ENCODE measurements at regions not wholly inside any gene's neighbourhood (a gene's known extent, or its start where the extent isn't known, plus 50 kb on each side); places are given as distances from the start of the nearest gene placed in this dataset.

- no peak overlapping the region for H3K27ac Mint-ChIP-seq
- H3K9me3 Mint-ChIP-seq (ENCODE audit: low read depth), result no peaks in the 10 kb centered on the region
- TF ChIP-seq, protein P1, sequence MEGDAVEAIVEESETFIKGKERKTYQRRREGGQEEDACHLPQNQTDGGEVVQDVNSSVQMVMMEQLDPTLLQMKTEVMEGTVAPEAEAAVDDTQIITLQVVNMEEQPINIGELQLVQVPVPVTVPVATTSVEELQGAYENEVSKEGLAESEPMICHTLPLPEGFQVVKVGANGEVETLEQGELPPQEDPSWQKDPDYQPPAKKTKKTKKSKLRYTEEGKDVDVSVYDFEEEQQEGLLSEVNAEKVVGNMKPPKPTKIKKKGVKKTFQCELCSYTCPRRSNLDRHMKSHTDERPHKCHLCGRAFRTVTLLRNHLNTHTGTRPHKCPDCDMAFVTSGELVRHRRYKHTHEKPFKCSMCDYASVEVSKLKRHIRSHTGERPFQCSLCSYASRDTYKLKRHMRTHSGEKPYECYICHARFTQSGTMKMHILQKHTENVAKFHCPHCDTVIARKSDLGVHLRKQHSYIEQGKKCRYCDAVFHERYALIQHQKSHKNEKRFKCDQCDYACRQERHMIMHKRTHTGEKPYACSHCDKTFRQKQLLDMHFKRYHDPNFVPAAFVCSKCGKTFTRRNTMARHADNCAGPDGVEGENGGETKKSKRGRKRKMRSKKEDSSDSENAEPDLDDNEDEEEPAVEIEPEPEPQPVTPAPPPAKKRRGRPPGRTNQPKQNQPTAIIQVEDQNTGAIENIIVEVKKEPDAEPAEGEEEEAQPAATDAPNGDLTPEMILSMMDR (IDR thresholded peaks at IDR 0.05; ENCODE audit: unreplicated experiment), result no peak
- H3K4me3 Mint-ChIP-seq (ENCODE audit: low read depth), result no peak overlapping the region
- H3K36me3 Mint-ChIP-seq (ENCODE audit: insufficient read depth), result no peaks in the 10 kb centered on the region
- no peaks in the 10 kb centered on the region for H3K4me1 Mint-ChIP-seq (ENCODE audit: low read depth)
- no peak for DNase-seq (ENCODE audit: low spot score, unreplicated experiment)
- H3K27me3 Mint-ChIP-seq, result no peaks in the 10 kb centered on the region
These were observed 1264.0 kb upstream of the CNTN5 start for GRCh38 chr11:97756571-97757335.

GRCh38 chr11:97761175-97761574, 1259.6 kb upstream of the CNTN5 start:
- no peaks in the 10 kb centered on the region for H3K27me3 Mint-ChIP-seq
- DNase-seq (ENCODE audit: low spot score, unreplicated experiment), result no peak
- H3K27ac Mint-ChIP-seq, result no peak overlapping the region
- no peaks in the 10 kb centered on the region for H3K4me1 Mint-ChIP-seq (ENCODE audit: low read depth)
- no peaks in the 10 kb centered on the region for H3K9me3 Mint-ChIP-seq (ENCODE audit: low read depth)
- TF ChIP-seq, protein P1 (IDR thresholded peaks at IDR 0.05; ENCODE audit: unreplicated experiment), result no peak
- no peaks in the 10 kb centered on the region for H3K36me3 Mint-ChIP-seq (ENCODE audit: insufficient read depth)
- no peak overlapping the region for H3K4me3 Mint-ChIP-seq (ENCODE audit: low read depth)

GRCh38 chr11:97764193-97764592, 1256.6 kb upstream of the CNTN5 start:
- Mint-ChIP-seq H3K4me1 (ENCODE audit: low read depth) (no peaks in the 10 kb centered on the region), H3K9me3 (ENCODE audit: low read depth) (no peaks in the 10 kb centered on the region), H3K36me3 (ENCODE audit: insufficient read depth) (no peaks in the 10 kb centered on the region), H3K27me3 (no peaks in the 10 kb centered on the region), H3K27ac (no peak overlapping the region), H3K4me3 (ENCODE audit: low read depth) (no peak overlapping the region)
- TF ChIP-seq, protein P1 (IDR thresholded peaks at IDR 0.05; ENCODE audit: unreplicated experiment), result no peak
- DNase-seq (ENCODE audit: low spot score, unreplicated experiment), result no peak

GRCh38 chr11:97764605-97765004, 1256.1 kb upstream of the CNTN5 start:
- no peak for DNase-seq (ENCODE audit: low spot score, unreplicated experiment)
- TF ChIP-seq, protein P1 (IDR thresholded peaks at IDR 0.05; ENCODE audit: unreplicated experiment), result no peak

GRCh38 chr11:97770570-97770969, 1250.2 kb upstream of the CNTN5 start:
- no peaks in the 10 kb centered on the region for H3K36me3 Mint-ChIP-seq (ENCODE audit: insufficient read depth)
- H3K4me1 Mint-ChIP-seq (ENCODE audit: low read depth), result peaks cover 5% of the 10 kb centered on the region
- H3K4me3 Mint-ChIP-seq (ENCODE audit: low read depth), result no peak overlapping the region
- no peaks in the 10 kb centered on the region for H3K9me3 Mint-ChIP-seq (ENCODE audit: low read depth)
- H3K27me3 Mint-ChIP-seq, result no peaks in the 10 kb centered on the region
- H3K27ac Mint-ChIP-seq, result no peak overlapping the region
- TF ChIP-seq, protein P1 (IDR thresholded peaks at IDR 0.05; ENCODE audit: unreplicated experiment), result no peak
- DNase-seq (ENCODE audit: low spot score, unreplicated experiment), result no peak

More at GRCh38 chr11:97764605-97765004, 1256.1 kb upstream of the CNTN5 start:
- no peaks in the 10 kb centered on the region for H3K9me3 Mint-ChIP-seq (ENCODE audit: low read depth)
- H3K27ac Mint-ChIP-seq, result no peak overlapping the region
- H3K4me1 Mint-ChIP-seq (ENCODE audit: low read depth), result no peaks in the 10 kb centered on the region
- no peaks in the 10 kb centered on the region for H3K36me3 Mint-ChIP-seq (ENCODE audit: insufficient read depth)
- H3K27me3 Mint-ChIP-seq, result no peaks in the 10 kb centered on the region
- no peak overlapping the region for H3K4me3 Mint-ChIP-seq (ENCODE audit: low read depth)

Data from progenitor cell of endocrine pancreas (in vitro differentiated cells).